NOMO-1 treated with DMSO at 0.1 percent for 48 hours (cell line): ENCODE measurements at regions not wholly inside any gene's neighbourhood (a gene's known extent, or its start where the extent isn't known, plus 50 kb on each side); places are given as distances from the start of the nearest gene placed in this dataset.
"Not testable (repeated sequence)": the region's sequence is repeated elsewhere in the genome, so short reads cannot be mapped to it uniquely, and the experiment has no call there.

Experiments used
- DNase-seq: peaks from one replicate; lab custom pipeline; 2025; ENCODE audit not compliant: unreplicated experiment; lab: John Stamatoyannopoulos, UW

DNA sequence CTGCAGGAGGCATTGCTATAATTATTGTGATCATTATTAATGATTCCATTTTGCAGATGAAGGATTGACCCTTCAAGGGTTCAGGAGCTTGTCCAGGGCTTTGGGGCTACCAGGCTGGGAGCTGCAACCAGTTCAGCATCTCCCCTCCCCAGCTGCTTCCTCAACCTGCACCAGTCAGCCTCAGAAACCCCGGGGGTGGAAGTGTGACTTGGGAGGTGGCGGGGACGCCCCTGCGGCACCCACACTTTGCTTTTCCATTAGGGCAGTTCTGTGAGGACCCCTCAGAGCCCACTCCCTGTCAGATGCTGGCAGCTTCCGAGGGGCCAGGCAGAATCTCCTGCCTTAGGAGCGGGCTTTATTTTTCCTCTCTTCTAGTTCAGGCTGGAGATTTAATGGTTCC, 85.6 kb downstream of the OLFM1 start:
- DNase-seq: no peak

GRCh38 chr9:135174248-135174647, 86.8 kb downstream of the OLFM1 start:
- no peak for DNase-seq

DNA sequence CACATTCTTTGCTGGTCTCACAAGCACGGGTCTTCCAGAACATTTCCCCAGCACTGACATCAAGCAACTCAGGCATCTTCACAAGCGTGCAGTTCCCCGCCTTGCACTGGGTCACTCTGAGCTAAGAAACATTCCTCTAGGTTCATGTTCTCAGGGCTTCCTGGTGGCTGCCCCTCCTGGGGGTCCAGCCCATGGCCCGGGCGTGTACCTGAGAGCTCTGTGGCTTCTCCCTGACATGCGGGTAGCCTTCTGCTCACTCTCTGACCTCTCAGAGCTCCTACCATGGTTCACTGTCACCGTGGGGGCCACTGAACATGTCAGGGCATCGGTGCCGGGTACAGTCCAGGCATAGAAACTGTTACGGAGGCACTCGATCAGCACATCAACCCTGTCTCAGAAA, 87.5 kb downstream of the OLFM1 start:
- DNase-seq: no peak

DNA sequence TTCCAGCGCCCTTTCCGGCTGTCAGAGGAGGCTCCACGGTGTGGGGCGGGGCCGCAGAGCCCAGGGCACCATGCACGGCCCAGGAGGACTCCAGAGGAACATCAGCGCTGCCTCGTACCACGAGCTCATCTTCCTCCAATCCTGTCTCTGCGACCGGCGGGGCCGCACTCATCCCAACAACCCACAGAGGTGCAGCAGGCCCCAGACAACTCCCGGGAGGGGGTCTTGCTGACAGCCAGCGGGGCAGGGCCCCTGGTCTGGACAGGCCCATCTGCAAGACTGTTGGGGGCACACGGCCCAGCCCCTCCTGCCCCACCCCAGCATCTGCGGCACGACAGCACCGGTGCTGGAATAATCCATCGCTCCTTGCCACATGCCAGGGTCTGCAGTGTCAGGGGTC, 88.8 kb downstream of the OLFM1 start:
- no peak for DNase-seq

GRCh38 chr9:135177562-135177961, 90.1 kb downstream of the OLFM1 start:
- DNase-seq: not testable (repeated sequence)

DNA sequence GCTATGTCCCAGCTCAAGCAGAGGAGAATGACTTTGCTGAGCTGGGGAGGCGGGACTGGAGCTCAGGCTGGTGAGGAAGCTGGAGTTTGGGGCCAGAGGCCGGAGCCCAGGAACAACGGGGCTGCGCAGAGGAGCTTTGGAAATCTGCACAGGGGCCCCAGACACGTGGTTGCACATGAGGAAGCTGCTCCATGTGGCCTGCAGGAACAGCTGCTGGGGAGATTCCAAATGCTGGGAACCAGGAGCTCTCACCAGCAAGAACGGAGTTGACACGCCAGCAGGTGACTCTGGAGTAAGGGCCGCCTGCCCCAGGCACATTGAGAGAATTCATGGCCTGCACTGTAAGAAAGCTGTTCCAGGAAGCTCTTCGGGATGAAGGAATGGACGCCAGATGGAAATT, 91.0 kb downstream of the OLFM1 start:
- DNase-seq: no peak

- DNase-seq: no peak
These were observed 91.6 kb downstream of the OLFM1 start for GRCh38 chr9:135179041-135179440.

GRCh38 chr9:135179976-135180375, 92.5 kb downstream of the OLFM1 start:
- DNase-seq: no peak

- no peak for DNase-seq
These were observed 93.1 kb downstream of the OLFM1 start for GRCh38 chr9:135180586-135180985.

DNA sequence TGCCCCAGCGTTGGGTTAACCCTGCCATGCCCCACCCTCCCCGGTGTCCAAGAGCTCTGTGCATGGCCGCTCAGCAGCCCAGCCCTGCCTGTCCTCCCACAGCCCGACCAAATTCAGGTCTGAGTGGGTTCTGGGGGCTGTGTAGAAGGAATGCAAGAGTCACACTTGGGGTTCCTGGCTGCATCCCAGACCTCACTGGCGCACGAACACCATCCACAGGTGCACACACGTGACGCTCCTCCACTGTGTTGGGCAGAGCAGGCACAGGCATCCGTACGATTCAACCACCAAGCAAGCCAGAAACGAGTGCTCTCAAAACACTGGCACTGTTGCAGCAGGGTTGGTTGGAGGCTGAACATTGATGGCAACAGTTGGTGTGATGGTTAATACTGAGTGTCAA, 93.9 kb downstream of the OLFM1 start:
- no peak for DNase-seq

DNA sequence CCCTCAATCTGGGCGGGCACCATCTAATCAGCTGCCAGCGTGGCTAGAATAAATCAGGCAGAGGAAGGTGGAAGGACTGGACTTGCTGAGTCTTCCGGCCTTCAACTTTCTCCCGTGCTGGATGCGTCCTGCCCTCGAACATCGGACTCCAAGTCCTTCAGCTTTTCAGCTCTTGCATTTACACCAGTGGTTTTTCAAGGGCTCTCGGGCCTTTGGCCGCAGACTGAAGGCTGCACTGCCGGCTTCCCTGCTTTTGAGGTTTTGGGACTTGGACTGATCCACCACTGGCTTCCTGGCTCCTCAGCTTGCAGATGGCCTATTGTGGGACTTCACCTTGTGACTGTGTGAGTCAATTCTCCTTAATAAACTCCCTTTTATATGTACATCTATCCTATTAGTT, 94.4 kb downstream of the OLFM1 start:
- not testable (repeated sequence) for DNase-seq

DNA sequence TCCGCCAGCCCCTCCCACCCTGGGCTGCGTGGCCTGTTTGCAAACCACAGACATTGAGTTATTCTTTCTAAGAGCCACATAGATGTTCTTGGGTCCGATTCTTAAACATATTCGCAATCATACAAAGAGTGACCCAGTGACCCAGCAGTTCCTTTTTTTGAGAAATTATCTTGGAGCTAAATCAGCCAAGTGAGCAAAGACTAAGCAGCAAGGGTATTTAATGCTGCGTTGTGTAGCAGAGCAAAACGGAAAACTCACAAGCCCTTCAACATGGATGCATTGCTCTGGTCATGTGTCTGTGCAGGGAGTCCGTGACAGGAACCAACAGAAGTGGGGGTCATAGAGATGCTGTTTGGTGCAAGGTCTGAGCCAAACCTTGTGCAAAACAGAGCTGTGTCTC, 95.6 kb downstream of the OLFM1 start:
- no peak for DNase-seq

DNA sequence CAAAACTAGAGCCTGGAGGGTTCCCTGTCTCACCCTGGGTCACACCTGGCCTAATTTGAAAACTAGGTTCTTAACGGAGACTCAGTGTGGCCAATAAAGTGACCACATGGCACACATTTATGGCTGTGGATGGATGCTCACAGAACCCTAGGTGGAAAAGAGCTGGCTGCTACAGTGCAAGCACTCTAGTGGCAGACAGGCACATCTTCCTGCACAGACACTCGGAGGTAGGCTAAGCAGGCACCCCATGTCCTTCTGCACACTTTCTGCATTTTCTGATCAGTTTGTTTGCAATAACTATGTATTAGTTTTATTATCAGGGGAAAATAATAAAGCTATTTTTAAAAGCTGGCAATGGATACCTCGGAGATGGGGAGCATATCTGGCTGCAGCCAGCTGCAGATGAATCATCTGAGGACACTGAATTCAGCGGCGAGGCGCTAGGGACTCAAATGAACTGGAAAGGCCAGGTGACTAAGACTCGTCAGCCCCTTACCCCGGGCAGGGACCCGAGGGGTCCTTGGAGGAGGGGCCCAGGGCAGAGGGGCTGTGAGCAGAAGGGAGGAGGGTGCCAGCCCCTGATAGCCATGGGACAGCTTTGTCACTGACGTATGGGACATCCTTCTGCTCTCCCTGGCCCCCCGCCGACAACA, 96.2 kb downstream of the OLFM1 start:
- DNase-seq: no peak

GRCh38 chr9:135184181-135185053, 96.9 kb downstream of the OLFM1 start:
- DNase-seq: no peak

DNA sequence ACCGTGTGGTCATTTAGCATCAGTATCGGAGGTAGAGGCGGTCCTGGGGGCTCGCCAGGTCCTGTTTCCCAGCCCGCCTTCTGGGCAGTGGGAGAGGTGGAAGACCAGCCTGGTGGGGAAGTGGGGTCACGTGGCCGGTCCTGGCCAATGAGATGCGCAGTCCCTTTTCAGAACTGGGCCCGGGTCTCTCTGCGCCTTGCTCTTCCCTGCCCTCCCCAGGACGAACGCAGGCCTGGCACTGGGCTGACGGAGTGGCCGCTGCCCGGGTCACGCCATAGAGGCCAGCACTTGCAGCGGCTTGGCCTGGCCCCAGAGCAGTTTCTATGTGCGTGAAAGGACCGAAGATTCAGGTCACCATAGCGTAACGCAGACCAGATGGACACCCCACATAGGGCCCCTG, 97.6 kb downstream of the OLFM1 start:
- DNase-seq: no peak

DNA sequence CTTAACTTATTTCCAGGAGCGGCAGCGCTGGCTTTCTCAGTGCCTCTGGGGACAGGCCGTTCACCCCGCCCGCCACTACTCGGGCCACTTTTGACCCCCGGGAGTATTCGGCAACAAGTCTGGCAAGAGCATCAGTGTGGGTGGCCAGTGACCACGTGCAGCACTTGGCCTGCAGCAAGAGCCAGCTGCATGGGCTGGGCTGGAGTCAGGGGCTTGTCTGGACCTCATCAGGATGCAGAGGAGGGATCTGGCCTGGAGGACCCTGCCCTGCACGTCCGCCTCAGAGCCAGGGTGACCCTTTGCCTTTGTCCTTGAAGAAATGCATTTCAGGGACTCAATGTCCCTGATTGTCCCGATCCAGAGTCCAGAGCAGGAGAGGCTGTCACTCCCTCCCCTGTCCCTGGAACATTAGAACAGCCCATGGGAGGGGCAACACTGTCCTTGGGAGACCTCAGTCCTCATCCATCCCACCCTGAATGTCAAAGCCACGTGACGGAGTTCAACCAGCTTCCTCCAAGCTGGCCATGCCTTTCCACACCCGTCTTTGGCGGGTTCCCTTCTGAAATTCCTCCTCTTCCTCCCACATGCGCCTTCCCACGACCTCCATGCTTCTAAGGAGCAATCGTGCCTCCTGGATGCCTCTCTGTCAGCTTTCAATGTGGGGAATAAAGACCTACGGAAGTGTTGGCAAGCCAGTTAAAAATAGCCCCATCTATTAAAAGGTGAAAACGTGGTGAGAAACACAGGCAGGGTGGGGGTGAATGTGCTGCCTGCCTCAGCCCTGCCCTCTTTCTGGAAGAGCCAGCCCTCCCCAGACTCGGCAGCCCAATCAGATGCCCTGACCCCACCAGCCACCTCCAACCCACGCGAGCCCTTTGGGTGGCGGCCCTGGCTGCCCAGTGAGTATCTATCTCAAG, 99.0 kb downstream of the OLFM1 start:
- DNase-seq: no peak

DNA sequence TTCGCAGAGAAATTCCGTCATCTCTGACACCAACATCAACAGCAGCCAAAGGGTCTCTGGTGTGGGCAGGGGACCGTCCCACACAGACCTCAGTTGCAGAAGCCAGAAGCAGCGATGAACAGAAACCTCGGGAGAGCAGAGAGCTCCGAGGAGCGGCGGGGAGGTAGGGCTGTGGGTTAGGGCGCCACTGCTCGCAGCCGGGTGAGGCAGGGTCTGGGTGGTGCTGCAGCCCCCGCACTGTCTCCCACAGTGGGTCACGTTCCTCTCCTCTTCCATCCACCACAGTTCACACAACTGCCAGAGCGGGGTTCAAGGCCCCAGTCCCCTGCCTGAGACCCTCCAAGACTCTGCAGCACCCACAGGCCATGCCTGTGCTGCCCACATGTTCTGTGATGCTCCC, 99.9 kb downstream of the OLFM1 start:
- no peak for DNase-seq

DNA sequence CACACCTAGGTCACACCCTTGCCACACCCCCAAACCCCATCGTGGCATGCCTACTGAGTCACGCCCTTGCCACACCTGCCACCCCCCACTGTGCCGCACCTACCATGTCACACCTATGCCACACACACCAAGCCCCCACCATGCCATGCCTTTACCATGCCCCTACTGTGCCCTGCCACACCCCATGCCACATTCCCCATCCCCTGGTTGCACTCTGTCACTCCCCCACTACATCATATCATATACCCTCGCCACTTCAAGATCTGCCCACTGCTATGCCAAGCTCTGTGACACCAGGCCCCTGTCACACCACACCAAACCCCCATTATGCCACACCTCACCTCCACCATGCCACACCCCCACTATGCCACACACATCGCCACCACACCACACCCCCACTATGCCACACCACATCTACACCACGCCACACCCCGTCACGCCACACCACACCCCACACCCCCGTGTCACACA, 101.2 kb downstream of the OLFM1 start:
- DNase-seq: no peak

- DNase-seq: no peak
These were observed 102.0 kb downstream of the OLFM1 start for GRCh38 chr9:135189497-135189896.

DNA sequence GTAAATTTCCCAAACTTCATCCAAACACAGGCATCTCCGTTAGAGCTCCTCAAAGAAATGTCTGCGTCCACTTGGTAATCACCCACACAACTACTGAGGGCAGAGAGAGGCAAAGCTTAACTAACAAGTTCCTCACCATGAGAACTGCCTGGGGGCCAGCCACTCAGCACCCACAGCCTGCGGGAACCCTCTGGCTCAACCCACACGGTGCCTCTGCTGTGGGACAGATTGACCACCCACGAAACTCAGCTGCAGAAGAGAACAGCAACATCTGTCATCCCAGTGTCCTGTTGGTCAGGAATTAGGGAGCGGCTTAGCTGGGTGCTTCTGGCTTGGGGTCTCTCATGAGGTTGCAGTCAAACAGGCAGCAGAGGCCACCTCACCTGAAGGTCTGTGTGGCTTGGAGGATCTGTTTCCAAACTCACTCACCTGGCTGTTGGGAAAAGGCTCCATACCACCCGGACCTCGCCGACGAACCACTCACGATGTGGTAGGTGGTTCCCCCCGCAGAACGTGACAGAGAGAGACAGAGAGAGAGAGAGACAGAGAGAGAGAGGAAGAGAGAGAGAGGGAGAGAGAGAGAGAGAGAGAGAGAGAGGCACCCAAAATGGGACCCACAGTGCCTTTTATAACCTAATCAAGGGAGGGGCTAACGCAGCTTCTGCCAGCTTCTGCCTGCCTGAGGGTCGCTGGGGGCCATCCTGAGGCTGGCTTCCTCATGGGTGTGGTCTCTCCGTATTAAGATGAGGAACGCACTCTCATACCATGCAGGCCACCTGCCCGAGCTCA, 103.5 kb downstream of the OLFM1 start:
- DNase-seq: no peak

DNA sequence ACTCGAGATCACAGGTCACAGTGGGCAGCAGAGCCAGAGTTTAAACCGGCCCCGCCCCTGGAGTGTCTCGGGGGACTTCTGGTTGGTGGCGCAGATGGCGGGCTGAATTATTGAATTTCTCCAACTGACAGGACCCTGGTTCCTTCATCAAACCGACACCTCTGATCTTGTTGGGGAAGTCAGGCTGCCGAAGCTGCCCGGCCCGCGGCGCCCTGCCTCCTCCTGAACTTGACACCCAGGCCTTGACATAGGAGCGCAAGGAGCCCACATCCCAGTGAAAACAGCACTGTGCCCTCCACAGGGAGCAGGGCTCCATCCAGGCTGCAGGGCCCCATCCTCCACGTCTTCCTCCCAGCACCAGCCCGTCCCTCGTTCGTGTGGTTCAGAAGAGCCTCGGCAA, 105.2 kb downstream of the OLFM1 start:
- DNase-seq: no peak
